GM19452 (cell line): ENCODE measurements at regions not wholly inside any gene's neighbourhood (a gene's known extent, or its start where the extent isn't known, plus 50 kb on each side); places are given as distances from the start of the nearest gene placed in this dataset.

Experiments used
- ATAC-seq: cut with Tn5 transposase; IDR thresholded peaks from one replicate; pipeline ENCODE4 v1.9.1; 2021; ENCODE audit not compliant: unreplicated experiment

DNA sequence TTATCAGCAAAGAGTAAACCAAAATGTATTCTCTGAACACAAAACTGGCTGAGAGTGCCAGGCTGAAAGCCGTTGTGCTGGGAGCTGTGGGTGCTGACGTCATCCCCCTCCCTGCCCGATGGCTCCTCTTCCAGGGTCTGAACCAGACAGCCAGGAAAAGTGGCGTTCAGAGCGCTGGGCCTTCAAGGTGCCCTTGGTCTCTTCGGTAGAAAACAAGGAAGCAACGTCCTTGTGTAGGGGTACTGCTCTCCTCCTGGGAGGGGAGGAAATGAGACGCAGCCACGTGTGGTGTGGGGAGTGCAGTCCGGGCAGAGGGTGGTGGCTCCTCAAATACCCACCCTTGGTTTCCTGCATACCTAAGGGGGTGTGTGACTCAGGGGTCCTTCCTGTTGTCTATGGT is 394.7 kb downstream of the SEC14L1 start:
- no peak for ATAC-seq

DNA sequence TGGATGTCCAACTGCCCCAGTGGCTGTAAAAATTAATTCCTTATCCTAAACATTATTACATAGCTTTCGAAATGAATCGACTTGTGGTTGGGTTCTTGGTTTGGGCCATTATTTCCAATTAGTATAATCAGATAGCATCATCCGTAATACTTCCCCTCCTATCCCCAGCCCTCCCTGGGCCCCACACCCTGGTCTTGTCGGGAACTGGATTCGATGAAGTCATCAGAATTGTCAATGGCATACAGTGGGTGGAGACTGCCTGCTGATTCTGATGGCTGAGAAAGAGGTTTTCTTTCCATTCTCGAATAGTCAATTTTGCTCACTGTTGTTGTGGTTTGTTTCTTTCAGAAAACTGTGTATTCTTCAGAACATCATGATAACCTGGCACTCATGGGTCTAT is 395.1 kb downstream of the SEC14L1 start:
- no peak for ATAC-seq

DNA sequence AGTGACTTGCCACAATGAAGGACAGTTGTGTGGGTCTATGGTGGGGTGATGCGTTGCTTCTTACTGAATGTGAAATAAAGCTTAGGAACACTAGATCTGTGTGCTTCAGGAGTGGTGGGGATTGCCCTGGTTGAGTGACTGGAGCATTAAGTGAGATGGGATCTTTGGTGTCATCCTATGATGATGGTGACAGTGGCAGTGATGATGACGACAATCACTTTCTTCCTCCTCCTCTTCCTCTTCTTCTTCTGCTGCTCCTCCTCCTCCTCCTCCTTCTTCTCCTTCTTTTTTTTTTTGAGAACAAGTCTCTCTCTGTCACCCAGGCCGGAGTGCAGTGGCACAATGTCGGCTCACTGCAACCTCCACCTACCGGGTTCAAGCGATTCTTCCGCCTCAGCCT is 396.8 kb downstream of the SEC14L1 start:
- ATAC-seq = no peak

DNA sequence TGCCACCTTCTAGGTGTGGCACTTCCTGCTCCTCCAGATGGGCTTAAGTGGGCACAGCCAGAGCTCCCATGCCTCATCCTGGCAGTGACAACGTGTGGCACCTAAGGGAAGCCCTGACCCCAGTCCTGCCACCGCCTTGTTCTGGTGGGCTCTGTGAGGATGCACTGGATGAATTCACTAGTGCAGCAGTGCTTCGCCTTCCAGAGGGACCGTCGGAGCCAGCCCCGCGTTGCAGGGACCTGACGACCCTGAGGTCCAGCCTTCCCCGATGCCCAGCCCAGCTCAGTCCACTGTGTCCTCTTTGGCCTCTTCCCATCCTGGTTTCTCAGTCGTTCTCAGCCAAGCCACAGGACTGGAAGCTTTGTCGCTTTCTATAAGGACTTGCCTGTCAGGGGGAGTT is 399.8 kb downstream of the SEC14L1 start:
- no peak for ATAC-seq

DNA sequence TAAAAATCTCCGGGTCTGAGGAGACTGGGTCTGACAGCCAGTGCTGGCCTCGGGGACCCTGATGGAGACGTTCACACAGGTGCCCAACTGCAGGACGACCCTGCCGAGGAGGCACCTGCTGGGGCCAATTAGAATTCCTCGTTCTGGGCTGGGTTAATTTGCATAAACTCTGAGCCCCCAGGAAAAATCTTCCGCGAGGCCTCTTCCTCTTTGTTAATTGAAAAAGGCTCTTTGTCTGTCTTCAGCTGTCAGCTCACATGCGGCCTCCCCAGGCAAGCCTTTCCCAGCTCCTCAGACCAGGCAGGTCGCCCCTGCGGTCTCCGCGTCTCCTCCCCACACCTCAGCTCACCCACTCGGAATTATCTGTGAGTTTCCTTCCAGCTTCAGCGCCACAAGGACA is 400.2 kb downstream of the SEC14L1 start:
- ATAC-seq = no peak

DNA sequence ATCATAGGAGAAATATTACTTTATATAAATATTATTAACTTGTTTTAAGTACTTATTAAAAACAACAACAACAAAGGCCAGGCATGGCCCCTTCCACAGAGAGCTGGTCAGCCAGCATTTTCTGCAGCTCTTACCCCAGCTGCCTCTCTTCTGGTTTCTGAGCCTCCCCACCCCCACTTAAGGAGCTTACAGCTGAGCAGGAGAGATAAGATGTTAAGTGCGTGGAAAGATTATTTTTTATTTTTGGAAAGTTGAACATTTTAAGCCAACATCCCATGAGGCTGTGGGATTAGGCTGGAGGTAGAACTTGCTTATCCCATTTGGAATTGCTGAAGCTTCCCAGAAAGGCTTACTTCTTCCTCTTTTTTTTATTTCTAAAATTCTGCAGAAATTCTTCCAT is 401.2 kb downstream of the SEC14L1 start:
- no peak for ATAC-seq

DNA sequence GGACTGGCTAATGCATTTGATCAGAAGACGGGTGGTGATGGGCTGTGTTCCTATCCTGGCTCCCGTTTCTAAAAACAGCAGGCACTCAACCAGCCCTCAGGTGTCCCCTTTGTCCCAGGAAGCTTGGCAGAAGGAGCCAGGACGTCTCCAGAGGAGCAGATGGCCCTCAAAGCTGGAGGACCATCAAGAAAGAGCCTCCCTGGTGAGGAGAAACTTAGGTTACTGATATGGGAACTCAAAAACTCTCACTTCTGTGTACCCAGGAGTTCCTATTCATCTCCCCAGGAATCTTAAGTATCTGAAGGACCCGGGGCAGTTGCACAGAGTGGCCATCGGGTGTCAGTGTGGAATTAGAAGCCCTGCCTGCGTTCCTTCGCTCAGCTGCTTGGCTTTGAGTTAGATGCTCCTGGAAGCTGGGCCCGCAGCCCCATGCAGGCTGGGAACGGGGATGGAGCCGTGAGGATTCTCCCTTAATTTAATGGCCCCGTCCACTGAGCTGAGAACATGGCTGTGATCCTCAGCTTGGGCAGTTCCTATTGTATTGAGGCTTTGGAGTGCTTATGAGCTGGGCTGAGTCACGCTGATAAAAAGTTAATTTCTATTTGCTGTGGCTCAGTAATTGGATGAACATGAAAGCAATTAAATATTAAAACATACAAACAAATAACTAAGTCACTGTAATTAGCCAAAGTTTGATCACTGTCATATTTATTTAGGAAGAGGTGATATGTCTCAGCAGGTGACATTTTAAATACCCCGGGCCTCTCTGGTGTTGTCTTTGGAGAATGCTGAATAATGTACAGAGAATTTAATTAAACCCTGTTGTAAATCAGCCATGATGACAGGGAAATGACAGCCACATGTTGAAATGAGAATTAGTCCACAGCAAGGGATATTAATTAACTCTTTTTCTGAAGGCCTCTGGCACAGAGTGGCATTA is 402.1 kb downstream of the SEC14L1 start:
- ATAC-seq = no peak

DNA sequence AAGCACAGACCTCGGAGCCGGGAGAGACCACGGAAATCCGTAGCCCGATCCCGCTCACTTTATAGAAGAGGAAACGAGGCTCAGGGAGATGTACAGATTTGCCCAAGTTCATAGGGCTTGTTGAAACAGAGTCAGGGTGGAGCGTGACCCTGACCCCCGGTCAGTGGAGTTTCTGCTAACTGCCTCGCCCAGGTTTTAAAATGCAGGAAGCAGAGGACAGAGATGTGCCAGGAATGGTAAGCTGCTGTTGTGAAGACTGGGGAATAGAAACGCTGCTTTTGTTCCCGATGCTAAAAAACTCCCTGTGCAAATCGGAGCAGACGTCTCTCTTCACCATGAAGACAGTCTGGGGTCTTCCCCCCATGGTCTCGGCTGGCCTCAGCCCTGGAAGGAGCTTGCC is 403.0 kb downstream of the SEC14L1 start:
- ATAC-seq = no peak

DNA sequence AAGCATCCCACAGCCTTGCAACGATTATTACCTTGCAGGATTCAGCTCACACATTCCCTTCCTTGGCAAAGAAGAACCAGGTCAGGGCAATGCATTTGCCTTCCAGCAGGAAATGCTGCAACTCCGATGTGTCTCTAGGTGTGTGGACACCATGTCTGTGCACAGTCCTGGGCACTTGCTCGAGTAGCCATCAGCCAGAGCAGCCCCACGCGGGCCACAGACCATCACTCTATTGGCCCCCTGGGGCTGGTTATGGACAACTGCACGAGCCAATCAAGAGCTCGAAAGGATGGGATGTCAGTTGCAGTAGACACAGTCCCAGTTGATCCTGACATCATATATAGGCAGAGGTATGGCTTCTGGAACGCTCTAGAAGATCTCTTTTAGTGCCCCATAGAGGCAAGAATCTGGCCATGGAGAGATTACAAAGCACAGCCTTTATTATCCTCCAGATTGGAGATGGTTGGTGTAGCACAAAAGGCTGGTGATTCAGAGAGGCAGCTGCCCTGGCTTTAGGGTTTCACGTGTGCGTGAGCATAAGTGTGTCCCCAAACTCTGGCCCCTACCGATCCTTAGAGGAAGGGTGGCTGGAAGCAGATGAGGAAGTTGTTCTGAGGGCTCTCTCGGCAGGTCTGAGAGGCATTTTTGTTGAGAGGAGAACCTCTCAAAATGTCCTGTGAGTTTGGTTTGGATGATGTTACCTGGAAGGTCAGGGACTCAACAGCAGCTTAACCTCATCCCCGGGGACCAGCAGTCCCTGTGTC is 403.8 kb downstream of the SEC14L1 start:
- ATAC-seq = no peak

DNA sequence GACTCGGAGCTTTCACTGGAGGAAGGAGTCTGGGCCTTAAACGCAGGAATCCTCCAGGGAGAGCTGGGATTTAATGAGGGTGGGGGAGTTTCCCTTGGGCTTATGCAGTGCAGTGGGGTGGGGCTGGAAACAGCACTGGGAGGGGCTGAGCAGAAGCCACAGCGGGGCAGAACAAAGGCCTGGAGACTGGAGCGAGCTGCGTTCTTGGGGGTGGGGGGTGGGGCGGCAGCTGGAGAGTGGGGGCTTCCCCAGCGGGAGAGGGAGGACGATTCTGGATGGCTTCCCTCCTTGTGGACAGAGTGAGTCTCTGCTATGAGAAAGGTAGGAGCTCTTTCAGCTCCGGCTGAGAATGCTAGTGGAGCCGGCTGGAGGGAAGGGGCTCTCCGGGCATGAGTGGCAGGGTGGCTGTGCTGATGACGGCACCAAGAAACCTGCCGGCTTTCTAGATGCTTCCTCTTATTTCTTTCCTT is 406.0 kb downstream of the SEC14L1 start:
- ATAC-seq = no peak

DNA sequence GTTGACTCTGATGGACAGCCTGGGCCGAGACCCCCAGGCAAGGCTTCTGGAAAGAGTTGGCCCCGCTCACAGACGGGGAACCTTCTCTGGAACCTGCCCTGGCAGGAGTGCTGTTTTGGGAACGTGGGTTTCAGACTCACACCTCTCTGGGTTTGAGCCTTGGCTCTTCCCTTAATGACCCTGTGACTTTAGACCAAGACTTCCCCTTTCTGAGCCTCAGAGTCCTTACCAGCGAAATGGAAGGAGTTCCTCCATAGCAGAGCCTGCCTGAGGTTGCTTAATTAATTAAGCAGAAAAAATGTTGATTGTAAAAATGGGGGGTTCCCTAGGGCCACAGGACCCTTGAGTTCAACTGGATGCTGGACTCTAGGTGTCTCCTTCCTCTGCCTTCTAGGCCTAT is 408.2 kb downstream of the SEC14L1 start:
- ATAC-seq = no peak

DNA sequence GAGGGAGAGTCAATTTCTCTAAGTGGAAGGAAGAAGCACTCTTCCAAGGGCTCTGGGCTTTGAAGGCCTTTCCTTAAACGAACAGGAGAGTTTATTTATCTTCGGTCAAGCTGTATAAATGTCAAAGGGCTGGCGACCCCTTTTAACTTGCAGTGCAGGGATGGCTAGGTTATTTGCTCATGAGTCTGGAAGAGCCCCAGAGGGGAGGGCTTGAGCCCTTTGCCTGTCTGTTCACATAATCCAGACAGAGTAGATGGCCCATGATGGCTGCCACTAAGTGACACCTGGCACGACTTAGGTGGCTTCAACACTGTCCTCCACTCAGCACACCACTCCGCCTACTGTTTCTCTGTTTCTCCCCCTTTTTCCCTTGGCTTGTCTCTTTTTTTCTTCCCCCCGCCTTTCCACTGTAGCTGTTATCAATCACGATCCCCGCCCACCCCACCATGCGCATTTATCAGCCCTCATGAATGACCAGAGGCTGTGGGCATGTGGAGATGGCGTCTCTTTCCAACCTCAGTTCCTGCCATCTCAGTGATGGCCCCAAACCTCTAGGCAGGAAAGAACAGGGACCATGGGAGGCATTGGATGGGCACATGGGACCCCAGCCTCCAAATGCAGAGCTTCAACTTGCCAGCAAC is 408.7 kb upstream of the TNRC6C start:
- ATAC-seq = no peak

DNA sequence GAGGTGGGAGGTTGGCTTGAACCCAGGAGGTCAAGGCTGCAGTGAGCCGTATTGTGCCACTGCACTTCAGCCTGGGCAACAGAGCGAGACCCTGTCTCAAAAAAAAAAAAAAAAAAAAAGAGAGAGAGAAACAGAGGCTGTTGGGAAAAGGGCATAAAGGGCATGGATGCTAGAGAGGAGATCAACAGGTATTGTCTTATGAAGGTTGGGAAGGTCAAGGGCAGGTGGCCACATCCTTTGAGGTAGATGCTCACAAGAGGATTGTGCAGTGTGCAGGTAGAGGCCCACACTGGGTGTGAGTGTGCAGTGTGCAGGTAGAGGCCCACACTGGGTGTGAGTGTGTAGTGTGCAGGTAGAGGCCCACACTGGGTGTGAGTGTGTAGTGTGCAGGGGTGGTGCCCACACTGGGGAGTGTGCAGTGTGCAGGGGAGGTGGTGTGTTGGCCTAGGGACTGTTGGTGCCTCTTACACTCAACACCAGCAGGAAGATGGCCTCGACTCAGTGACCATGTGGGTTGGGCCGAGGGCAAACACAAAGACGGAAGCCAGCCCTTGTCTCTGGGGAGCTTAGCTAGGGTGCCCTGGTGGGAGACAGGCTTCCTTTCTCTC is 404.9 kb upstream of the TNRC6C start:
- no peak for ATAC-seq

DNA sequence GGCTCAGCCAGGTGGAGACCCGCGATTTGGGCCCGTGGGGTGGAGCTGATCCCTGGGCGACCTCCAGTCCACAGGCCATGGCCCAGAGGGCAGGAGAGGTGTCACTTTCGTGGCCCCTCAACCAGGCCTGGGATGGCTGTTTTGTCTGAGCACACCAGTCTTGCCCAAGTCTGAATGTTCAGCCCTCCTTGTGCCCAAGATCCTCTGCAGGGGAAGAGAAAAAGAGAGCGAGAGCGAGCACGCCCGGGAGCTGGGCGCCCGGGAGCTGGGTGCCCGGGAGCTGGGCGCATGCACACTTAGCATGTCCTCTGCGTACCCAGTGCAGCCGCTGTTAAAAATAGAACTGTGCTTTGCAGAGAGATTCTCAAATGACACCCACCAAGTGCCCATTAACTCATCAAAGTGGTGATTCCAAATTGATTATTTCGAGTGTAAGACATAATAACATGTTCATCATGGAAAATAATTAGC is 403.3 kb upstream of the TNRC6C start:
- no peak for ATAC-seq

DNA sequence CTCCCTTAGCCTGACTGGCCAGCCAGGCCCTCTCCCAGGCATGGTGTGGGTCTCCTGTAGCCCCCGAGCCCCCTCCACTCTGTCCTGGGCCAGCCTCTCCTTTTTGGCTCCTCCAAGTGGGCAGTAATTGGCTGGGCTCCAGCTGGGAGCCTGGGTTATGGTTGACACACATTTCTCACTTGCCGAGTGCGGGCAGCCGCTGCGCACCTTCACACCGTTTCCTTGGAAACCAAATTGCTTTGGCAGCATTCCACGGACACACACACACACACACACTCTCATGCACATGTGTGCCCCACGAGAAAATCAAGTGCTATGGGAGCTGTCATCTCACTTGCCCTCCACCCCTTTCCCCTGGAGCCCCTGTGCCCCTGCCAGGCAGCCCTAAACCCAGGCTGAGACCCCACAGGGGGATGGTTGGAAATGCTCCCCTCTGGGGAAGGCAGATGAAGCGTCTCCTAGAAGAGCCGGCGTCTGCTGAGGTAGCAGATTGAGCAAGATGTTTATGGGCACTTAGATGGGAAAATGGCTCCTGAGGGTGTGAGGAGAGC is 402.7 kb upstream of the TNRC6C start:
- ATAC-seq = no peak

DNA sequence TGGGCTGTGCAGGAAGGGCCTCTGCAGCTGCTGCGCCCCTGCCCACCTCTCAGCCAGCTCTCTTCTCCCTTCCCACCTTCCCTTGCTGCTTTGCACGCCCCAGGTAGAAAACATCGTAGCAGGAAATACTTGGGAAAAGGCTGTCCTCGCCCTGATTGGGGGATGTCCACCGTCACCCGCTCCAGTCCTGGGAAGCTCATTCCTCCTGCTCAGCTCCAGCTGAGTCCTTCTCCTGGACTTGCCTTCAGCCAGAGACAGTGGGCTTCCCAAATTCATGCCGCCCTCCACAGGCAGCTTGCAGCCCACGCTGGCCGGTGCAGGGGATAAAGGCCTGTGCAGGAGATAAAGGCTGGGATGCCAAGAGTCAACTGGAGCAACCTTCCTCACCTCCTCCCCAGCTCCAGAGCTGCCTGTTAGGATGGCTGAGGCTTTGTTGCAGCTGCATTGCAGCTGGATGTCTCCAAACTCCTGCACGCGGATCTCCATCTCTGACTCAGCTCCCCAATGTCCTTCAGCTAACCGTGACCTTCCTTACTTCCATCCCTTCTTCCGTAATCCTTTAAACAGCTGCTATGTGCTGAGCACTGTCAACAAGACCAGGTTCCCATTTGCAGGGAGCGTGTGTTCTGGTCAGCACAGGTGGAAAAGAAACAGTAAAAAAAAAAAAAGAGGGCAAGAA is 402.0 kb upstream of the TNRC6C start:
- no peak for ATAC-seq

DNA sequence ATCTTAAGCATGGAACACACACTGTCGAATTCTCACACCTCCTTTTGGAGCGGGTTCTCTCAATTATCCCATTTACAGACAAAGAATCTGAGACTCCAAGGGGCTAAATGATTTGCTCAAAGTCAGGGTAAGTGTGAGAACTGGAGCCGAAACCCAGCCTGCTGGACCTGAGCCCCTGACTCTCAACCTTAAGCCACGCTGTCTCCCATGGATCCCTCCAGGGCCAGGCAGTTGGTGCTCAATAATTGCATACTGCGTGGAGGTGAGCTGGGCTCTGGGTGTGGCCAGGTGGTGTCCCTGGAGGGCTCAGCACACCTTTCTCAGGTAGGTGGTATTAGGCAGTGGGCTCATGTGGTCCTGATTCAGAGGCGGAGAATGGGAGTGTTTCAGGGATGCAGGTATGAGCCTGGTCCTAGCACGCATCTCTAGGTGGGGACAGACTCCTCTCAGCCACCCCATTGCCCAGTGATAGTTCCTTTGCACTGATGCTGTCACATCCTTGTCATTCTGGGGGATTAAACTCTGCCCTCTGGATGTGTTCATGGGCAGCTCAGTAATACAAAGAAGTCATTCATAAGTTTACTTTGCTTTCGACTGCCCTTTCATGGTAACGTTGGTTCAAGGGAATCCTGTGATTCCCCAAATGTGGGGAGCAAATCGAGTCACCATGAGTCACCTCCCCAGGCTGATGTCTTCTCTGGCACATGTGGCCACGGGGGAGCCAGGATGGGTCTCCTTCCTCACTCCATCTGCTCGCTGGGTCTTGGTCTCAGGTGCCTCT is 399.5 kb upstream of the TNRC6C start:
- ATAC-seq = no peak

DNA sequence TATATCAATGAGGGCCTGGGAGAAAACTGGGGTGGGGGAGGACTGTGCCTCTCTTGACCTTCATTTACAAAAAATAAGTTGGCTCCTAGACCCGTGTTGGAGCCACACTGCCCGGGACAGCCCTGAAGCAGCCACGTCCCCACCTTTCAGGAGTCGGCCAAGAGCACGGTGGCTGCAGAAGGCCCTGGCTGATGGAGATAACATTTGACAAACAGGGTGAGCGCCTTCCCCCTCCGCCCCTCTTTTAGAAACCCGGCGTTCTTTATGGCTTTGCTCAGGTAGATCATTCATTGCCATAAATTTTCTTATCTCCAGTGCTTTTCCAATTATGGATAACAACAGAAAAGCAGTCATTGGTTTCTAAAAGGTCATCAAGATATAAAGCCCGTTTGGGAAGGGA is 398.1 kb upstream of the TNRC6C start:
- ATAC-seq = no peak

DNA sequence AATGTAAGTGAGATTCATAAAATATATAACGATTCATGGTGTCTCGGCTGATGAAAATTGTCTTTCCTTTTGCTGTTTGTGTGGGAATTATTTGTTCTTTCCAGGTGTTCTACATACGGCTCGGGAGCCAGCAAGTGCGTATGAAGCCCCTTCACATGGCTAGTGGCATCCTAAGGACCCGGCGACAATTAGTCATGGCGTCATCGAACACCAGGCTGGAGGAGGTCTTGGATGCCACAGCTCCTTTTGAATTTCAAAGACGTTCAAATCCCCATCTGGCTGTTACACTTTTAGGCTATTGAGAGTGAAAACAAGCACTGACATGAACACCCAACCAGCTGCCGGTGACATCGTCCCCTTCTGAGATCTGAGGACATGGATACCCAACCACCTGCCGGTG is 397.7 kb upstream of the TNRC6C start:
- no peak for ATAC-seq
